Gastrocnemius medialis (tissue), 4 donors: ENCODE measurements at regions not wholly inside any gene's neighbourhood (a gene's known extent, or its start where the extent isn't known, plus 50 kb on each side); places are given as distances from the start of the nearest gene placed in this dataset.

ENCODE experiments used
- CTCF ChIP-seq, 5 experiments: fragments of 450-650 bp in 3 of 5; fragments of 200-600 bp in 2 of 5; sonication (generic) in 2 of 5; IDR thresholded peaks in 4 of 5; conservative IDR thresholded peaks in 1 of 5; 1 replicate in 4 of 5; 2 replicates in 1 of 5; pipeline ENCODE4 v1.5.1; 2016 to 2019; ENCODE audit warnings: antibody characterized with exemption in 5 of 5, mild to moderate bottlenecking in 3 of 5, moderate library complexity in 3 of 5
- POLR2A ChIP-seq, 2 donors: fragments of 450-650 bp; IDR thresholded peaks; one replicate each; pipeline ENCODE4 v1.6.1; 2017; ENCODE audit warnings: antibody characterized with exemption in 2 of 2, mild to moderate bottlenecking in 2 of 2, moderate library complexity in 2 of 2

GRCh38 chrX:35562395-35562794 lies 235.7 kb upstream of the MAGEB16 start:
- TF ChIP-seq CTCF (IDR thresholded peaks at IDR 0.05 in 4 of 5, conservative IDR thresholded peaks at IDR 0.05 in 1 of 5) (no peak), POLR2A (IDR thresholded peaks at IDR 0.05) (no peak)
